Subcutaneous abdominal adipose tissue (tissue), 5 donors: ENCODE measurements at regions not wholly inside any gene's neighbourhood (a gene's known extent, or its start where the extent isn't known, plus 50 kb on each side); places are given as distances from the start of the nearest gene placed in this dataset.
"Not testable (repeated sequence)": the region's sequence is repeated elsewhere in the genome, so short reads cannot be mapped to it uniquely, and the experiment has no call there.

Source experiments
- H3K27ac ChIP-seq: one replicate; pipeline ENCODE4 v1.7.0; 2013; ENCODE audit warnings: low read depth, mild to moderate bottlenecking, inconsistent platforms, low read length, moderate library complexity
- H3K27me3 ChIP-seq, 5 donors: one replicate each; pipeline ENCODE4 v1.7.0; 2013; ENCODE audit warnings: low read length in 5 of 5, inconsistent platforms in 1 of 5; ENCODE audit not compliant: control insufficient read depth in 5 of 5, insufficient read depth in 4 of 5
- H3K36me3 ChIP-seq, 5 donors: one replicate each; pipeline ENCODE4 v1.7.0; 2013; ENCODE audit warnings: low read length in 5 of 5; ENCODE audit not compliant: control insufficient read depth in 5 of 5, insufficient read depth in 5 of 5
- H3K4me1 ChIP-seq, 5 donors: one replicate each; pipeline ENCODE4 v1.7.0; 2013; ENCODE audit warnings: low read length in 5 of 5, mild to moderate bottlenecking in 3 of 5, moderate library complexity in 1 of 5; ENCODE audit not compliant: control insufficient read depth in 5 of 5, insufficient read depth in 5 of 5
- H3K4me3 ChIP-seq, 5 donors: one replicate each; pipeline ENCODE4 v1.7.0; 2013; ENCODE audit warnings: low read length in 5 of 5, low read depth in 1 of 5
- H3K9ac ChIP-seq, 5 donors: one replicate each; pipeline ENCODE4 v1.7.0; 2013; ENCODE audit warnings: low read length in 5 of 5, mild to moderate bottlenecking in 4 of 5, moderate library complexity in 3 of 5
- H3K9me3 ChIP-seq, 5 donors: one replicate each; pipeline ENCODE4 v1.7.0; 2013; ENCODE audit warnings: low read length in 5 of 5; ENCODE audit not compliant: control insufficient read depth in 5 of 5
- donor health status: healthy.
- donor health status: healthy.
- donor health status: healthy.
- donor health status: healthy.
- donor health status: healthy.

GRCh38 chr6:11379805-11380204 is 147.3 kb upstream of the NEDD9 start:
- no peak overlapping the region for H3K4me3 ChIP-seq
- no peak overlapping the region for H3K27ac ChIP-seq
- H3K9me3 ChIP-seq: peaks cover 0 to 3% (median 0%) of the 10 kb centered on the region in 5 donors
- peaks cover 0 to 11% (median 7%) of the 10 kb centered on the region in 5 donors for H3K4me1 ChIP-seq
- H3K27me3 ChIP-seq: no peaks in the 10 kb centered on the region
- H3K36me3 ChIP-seq: no peaks in the 10 kb centered on the region
- no peak overlapping the region for H3K9ac ChIP-seq

GRCh38 chr6:11378639-11379038 is 146.2 kb upstream of the NEDD9 start:
- H3K36me3 ChIP-seq: no peaks in the 10 kb centered on the region
- no peak overlapping the region for H3K4me3 ChIP-seq
- H3K4me1 ChIP-seq: peaks cover 2 to 15% (median 7%) of the 10 kb centered on the region in 5 donors
- H3K27me3 ChIP-seq: no peaks in the 10 kb centered on the region
- H3K9ac ChIP-seq: no peak overlapping the region
- no peak overlapping the region for H3K27ac ChIP-seq
- peaks cover 0 to 3% (median 0%) of the 10 kb centered on the region in 5 donors for H3K9me3 ChIP-seq

DNA sequence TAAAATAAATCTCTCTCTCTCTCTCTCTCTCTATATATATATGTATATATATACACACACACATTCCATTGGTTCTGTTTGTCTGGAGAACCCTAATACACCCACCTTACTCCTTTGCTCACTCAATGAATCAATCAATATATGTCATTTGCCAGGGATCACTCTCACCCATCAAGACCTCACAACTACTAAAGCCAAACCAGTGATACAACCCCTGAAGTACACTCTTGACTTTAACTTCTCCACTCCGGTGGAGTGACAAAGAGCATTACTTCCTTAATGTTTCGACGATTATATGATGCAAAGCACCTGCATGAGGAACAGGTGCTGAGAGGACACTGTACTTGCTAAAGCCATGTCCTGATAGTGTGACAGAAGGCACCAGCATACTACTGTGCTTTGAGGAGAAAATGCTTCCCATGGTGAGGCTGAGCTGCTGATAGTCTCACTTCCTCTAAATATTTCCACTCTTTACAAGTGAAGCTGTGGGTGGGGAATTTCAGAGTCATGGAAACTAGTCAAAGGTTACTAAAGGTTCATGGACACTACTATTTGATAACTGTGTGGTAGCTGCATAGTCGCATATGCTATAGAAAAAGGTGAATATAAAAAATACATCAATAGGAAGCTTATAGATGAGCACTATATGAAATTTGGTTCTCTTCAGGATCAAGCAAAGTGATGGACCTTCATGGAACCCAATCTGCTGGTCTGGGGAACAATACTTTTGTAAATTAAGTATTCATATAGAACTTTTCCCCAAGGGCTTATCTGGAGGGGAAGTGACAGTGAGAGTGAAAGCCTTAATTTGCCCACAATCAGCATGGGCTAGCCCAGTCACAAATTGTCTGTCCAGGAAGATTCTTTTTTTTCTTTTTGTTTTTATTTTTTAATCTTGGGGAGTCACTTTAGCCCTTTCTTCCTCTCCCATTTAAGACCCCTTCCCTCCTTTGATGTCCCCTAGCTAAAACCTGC is 141.9 kb upstream of the NEDD9 start:
- H3K9ac ChIP-seq: no peak overlapping the region
- H3K27me3 ChIP-seq: no peaks in the 10 kb centered on the region

GRCh38 chr6:11373208-11373607 is 140.7 kb upstream of the NEDD9 start:
- H3K36me3 ChIP-seq: no peaks in the 10 kb centered on the region
- peaks cover 4 to 27% (median 17%) of the 10 kb centered on the region in 5 donors for H3K4me1 ChIP-seq
- H3K27ac ChIP-seq: no peak overlapping the region
- no peak overlapping the region for H3K4me3 ChIP-seq
- peaks cover 0 to 3% (median 0%) of the 10 kb centered on the region in 5 donors for H3K9me3 ChIP-seq
- no peaks in the 10 kb centered on the region for H3K27me3 ChIP-seq
- H3K9ac ChIP-seq: no peak overlapping the region

More for the DNA sequence above, 141.9 kb upstream of the NEDD9 start:
- Histone ChIP-seq H3K9me3 (peaks cover 0 to 3% (median 0%) of the 10 kb centered on the region in 5 donors), H3K4me3 (no peak overlapping the region), H3K27ac (no peak overlapping the region), H3K36me3 (no peaks in the 10 kb centered on the region), H3K4me1 (peaks cover 4 to 26% (median 17%) of the 10 kb centered on the region in 5 donors)

DNA sequence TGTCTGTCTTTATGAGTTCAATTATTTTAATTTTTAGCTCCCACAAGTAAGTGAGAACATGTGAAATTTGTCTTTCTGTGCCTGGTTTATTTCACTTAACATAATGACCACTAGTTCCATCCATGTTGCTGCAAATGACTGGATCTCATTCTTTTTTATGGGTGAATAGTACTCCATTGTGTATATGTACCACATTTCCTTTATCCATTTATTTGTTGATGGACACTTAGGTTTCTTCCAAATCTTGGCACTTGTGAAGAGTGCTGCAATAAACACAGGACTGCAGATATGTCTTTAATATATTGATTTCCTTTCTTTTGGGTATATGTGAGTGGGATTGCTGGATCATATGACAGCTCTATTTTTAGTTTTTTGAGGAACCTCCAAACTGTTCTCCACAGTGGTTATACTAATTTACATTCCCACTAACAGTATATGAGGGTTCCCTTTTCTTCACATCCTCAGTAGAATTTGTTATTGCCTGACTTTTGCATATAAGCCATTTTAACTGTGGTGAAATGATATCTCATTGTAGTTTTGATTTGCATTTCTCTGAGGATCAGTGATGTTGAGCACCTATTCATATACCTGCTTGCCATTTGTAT is 139.8 kb upstream of the NEDD9 start:
- H3K4me3 ChIP-seq, H3K27ac ChIP-seq, H3K27me3 ChIP-seq, H3K36me3 ChIP-seq, H3K9ac ChIP-seq, H3K9me3 ChIP-seq: not testable (repeated sequence)
- H3K4me1 ChIP-seq: peaks cover 6 to 34% (median 22%) of the 10 kb centered on the region in 5 donors

DNA sequence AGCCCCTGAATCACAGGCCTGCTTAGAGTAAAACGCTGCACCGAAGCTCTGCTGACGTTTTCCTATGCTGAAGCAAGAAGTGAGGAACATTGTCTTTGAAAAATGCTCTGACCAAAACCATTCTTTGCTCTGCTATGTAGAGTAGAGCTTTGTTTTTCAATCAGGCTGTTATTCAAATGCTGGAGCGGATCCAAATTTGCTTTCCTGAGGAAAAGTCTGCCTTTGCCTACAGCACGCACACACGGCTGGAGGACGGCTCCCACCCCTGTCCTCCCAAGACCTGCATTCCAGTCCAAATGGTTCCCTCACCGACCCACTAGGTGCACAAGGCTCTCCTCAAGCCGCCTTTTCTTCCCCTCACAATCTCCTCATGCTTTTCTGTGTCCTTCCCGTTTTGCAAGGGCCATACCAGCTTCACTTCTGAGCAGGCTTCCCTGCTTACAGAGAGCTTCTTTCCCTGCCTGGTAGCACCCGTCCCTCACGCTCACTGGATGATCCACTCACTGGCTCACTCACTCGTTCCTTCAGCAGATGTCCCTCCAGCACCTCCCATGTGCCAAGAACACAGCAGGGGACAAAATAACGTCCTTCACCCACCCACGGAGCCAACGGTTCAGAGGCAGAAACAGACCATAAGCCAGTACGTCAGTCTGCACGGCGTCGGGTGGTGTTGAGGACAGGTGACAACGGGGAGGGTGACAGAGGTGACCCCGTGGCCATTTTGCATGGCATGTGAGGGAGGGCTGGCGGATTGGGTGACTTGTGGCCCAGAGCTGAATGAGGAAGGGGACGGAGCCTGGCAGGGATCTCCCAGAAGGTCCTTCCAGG is 137.9 kb upstream of the NEDD9 start:
- Histone ChIP-seq H3K4me3 (peak overlapping the region in 2 of 5 donors; percentile 7 to 46), H3K4me1 (peaks cover 5 to 45% (median 15%) of the 10 kb centered on the region in 5 donors), H3K27ac (peak overlapping the region; percentile 3), H3K9ac (no peak overlapping the region), H3K27me3 (no peaks in the 10 kb centered on the region), H3K36me3 (no peaks in the 10 kb centered on the region), H3K9me3 (no peaks in the 10 kb centered on the region)

DNA sequence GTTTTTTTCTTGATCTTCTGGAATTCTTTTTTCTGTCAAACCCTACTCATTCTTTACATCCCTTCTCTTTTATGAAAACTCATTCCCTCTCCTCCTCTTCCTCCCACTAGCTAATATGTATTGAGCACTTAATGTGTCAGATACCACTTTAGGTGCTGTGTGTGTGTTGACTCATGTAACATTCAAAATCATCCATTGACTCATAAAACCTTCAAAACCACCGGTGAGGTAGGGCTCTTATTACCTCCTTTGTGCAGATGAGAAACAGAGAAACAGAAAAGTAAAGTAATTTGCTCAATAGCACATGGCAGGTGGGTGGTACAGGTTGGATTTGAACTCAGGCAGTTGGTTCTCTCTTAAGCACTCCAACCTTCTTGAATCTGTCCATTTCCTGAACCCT is 136.3 kb upstream of the NEDD9 start:
- Histone ChIP-seq H3K36me3 (no peaks in the 10 kb centered on the region), H3K4me3 (no peak overlapping the region), H3K9ac (no peak overlapping the region), H3K9me3 (no peaks in the 10 kb centered on the region), H3K4me1 (peaks cover 5 to 50% (median 15%) of the 10 kb centered on the region in 5 donors), H3K27me3 (no peaks in the 10 kb centered on the region), H3K27ac (peak overlapping the region; percentile 29)

GRCh38 chr6:11368264-11368663 is 135.8 kb upstream of the NEDD9 start:
- Histone ChIP-seq H3K27ac (peak overlapping the region; percentile 29), H3K4me1 (peaks cover 5 to 50% (median 15%) of the 10 kb centered on the region in 5 donors)

GRCh38 chr6:11367638-11368199 is 135.3 kb upstream of the NEDD9 start:
- Histone ChIP-seq H3K9me3 (no peaks in the 10 kb centered on the region), H3K27ac (peak overlapping the region; percentile 64), H3K9ac (no peak overlapping the region), H3K36me3 (no peaks in the 10 kb centered on the region), H3K4me1 (peaks cover 5 to 50% (median 15%) of the 10 kb centered on the region in 5 donors), H3K27me3 (no peaks in the 10 kb centered on the region), H3K4me3 (no peak overlapping the region)

More at GRCh38 chr6:11368264-11368663, 135.8 kb upstream of the NEDD9 start:
- no peaks in the 10 kb centered on the region for H3K36me3 ChIP-seq
- no peak overlapping the region for H3K9ac ChIP-seq
- H3K27me3 ChIP-seq: no peaks in the 10 kb centered on the region
- H3K9me3 ChIP-seq: no peaks in the 10 kb centered on the region
- H3K4me3 ChIP-seq: no peak overlapping the region
